Non-pigmented ciliary epithelial cell (primary cell): ENCODE measurements at regions not wholly inside any gene's neighbourhood (a gene's known extent, or its start where the extent isn't known, plus 50 kb on each side); places are given as distances from the start of the nearest gene placed in this dataset.

Experiments used
- DNase-seq: peaks from one replicate; pipeline ENCODE4 v3.0.0-alpha.2; 2010; ENCODE audit warnings: low read depth

GRCh38 chr3:118817748-118818165, 216.9 kb downstream of the IGSF11 start:
- DNase-seq, result peak; percentile 15

GRCh38 chr3:118818386-118818785, 216.3 kb downstream of the IGSF11 start:
- peak; percentile 15 for DNase-seq

GRCh38 chr3:118823626-118824025, 211.0 kb downstream of the IGSF11 start:
- DNase-seq, result no peak

GRCh38 chr3:118827446-118827845, 207.2 kb downstream of the IGSF11 start:
- DNase-seq, result no peak

- no peak for DNase-seq
Observed at GRCh38 chr3:118828351-118828750, 206.3 kb downstream of the IGSF11 start.

GRCh38 chr3:118833075-118833474, 201.6 kb downstream of the IGSF11 start:
- no peak for DNase-seq

GRCh38 chr3:118838871-118839270, 195.8 kb downstream of the IGSF11 start:
- no peak for DNase-seq

GRCh38 chr3:118842147-118842863, 192.3 kb downstream of the IGSF11 start:
- no peak for DNase-seq

- DNase-seq, result no peak
Observed at GRCh38 chr3:118846176-118846575, 188.5 kb downstream of the IGSF11 start.
